Activated CD4-positive, CD25-positive, alpha-beta regulatory T cell treated with anti-CD3 and anti-CD28 coated beads, Interleukin-2, amount 50 U/mL, for 24 hours (primary cell): ENCODE measurements at regions not wholly inside any gene's neighbourhood (a gene's known extent, or its start where the extent isn't known, plus 50 kb on each side); places are given as distances from the start of the nearest gene placed in this dataset.

Source experiments
- ATAC-seq, 2 donors: fragments of 150-1000 bp; cut with Tn5 transposase; one replicate each; pipeline ENCODE4 v1.10.0; 2021; ENCODE audit warnings: mild to moderate bottlenecking in 1 of 2, moderate library complexity in 1 of 2

- no peak for ATAC-seq
These were observed 423.5 kb downstream of the TUSC7 start for GRCh38 chr3:117133066-117133465.

- ATAC-seq = no peak
These were observed 425.6 kb downstream of the TUSC7 start for GRCh38 chr3:117135207-117135606.

DNA sequence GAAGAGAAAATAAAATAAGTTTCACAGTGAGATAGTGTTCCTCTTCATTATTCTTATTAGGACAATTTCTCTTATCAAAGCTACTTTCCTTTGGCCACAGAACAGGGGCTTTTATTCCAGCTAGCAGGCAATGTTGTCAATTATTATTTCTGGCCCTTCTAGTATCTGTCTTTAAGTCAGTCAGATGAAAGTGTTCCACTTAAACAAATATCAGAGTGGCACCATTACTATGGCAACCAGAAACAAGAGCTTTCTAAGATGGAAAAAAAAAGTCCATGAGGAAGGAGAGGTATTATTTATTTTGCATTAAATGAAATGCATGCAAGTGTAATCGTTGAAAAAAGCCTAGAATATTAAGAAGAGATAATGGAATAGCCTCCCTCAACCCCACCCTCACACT lies 426.4 kb downstream of the TUSC7 start:
- no peak for ATAC-seq

- ATAC-seq = no peak
These were observed 427.5 kb downstream of the TUSC7 start for GRCh38 chr3:117137065-117137464.

GRCh38 chr3:117139681-117140080 lies 430.1 kb downstream of the TUSC7 start:
- no peak for ATAC-seq

DNA sequence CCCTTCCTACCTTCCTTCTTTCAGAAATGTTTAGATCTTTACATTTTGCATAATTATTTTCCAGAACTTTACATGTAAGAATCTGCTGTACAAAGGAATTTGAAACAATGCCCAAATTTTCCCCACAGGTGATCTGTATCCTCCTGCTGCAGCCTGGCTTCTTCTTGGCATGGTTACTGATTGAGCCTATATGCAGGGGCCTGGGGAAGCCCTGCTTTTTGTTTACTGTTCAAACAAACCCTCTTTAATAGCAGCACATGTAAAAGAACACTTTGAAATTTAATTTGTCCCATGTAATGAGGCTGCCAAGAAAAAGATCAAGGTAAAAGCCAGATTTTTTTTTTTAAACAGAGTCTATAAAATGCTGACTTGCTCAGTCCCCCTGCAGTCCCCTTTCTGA lies 432.2 kb downstream of the TUSC7 start:
- no peak for ATAC-seq

- ATAC-seq = no peak
These were observed 435.3 kb downstream of the TUSC7 start for GRCh38 chr3:117144853-117145252.

GRCh38 chr3:117145677-117146076 lies 436.1 kb downstream of the TUSC7 start:
- no peak for ATAC-seq

GRCh38 chr3:117146571-117146970 lies 437.0 kb downstream of the TUSC7 start:
- ATAC-seq = no peak

GRCh38 chr3:117149584-117149983 lies 440.0 kb downstream of the TUSC7 start:
- ATAC-seq = no peak

- ATAC-seq = no peak
These were observed 441.0 kb downstream of the TUSC7 start for GRCh38 chr3:117150628-117151027.

GRCh38 chr3:117160176-117160575 lies 450.6 kb downstream of the TUSC7 start:
- ATAC-seq = no peak

- no peak for ATAC-seq
These were observed 452.2 kb downstream of the TUSC7 start for GRCh38 chr3:117161816-117162215.

GRCh38 chr3:117165176-117165575 lies 455.6 kb downstream of the TUSC7 start:
- no peak for ATAC-seq

DNA sequence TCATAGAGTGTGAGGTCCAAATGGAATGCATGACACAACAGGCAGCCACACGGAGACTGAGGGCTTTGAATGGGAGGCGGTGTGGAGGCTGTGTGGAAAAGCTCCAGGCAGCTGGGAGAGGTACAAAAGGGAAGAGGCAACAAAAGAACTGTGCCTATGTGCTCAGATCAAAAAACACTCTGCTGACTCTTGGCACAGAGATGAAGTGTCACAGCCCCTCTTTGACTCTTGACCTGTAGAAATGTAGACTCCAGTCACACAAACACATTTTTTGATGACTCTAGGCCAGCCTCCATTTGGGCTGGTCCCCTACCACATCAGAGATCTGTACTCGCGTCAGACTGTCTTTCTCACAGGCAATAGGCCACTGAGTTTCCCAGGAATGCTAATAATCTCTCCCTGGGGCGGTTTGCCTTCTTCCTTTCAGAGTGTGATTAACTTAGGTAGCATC lies 456.0 kb downstream of the TUSC7 start:
- ATAC-seq = no peak

GRCh38 chr3:117168896-117169295 lies 459.3 kb downstream of the TUSC7 start:
- ATAC-seq = no peak

GRCh38 chr3:117170094-117170493 lies 460.5 kb downstream of the TUSC7 start:
- ATAC-seq = no peak

- no peak for ATAC-seq
These were observed 461.5 kb downstream of the TUSC7 start for GRCh38 chr3:117171124-117171523.

DNA sequence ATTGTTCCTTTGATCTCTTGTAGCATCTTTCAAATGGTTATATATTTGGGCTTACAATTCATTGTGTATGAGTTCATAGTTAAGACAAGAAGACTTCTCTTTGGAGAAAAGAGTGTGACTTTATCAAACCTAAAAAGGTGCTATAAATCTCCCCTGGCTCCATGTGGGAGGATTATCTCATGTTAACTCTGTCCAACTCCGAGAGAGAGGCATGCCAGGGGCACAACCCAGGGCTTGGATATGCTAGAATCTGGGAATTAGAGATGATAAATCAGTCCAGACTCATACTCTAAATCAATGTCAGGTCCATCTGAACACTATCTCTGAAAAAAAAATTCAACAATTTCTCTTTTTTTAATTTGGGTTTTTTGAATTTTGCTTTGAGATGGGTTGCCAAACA lies 462.8 kb downstream of the TUSC7 start:
- ATAC-seq = no peak

- no peak for ATAC-seq
These were observed 471.6 kb downstream of the TUSC7 start for GRCh38 chr3:117181222-117181621.

GRCh38 chr3:117184574-117184973 lies 475.0 kb downstream of the TUSC7 start:
- no peak for ATAC-seq

- ATAC-seq = no peak
These were observed 481.7 kb downstream of the TUSC7 start for GRCh38 chr3:117191245-117191644.

- no peak for ATAC-seq
These were observed 483.3 kb downstream of the TUSC7 start for GRCh38 chr3:117192888-117193287.

DNA sequence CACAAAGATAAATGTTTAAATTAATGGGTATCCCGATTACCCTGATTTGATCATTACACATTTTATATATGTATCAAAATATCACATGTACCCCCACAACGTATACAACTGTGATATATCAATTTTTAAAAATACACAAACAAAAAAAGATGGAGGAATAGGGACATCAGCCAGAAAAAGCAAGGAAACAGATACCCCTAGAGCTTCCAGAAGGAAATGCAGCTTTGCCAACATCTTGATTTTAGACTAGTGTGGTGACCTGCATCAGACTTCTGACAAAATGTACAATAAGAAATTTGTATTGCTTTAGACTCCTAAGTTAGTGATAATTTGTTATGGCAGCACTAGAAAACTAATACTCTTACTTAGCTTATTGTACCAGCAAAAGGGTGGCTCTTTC lies 483.8 kb downstream of the TUSC7 start:
- ATAC-seq = no peak

- ATAC-seq = no peak
These were observed 485.5 kb downstream of the TUSC7 start for GRCh38 chr3:117195034-117195433.

GRCh38 chr3:117200962-117201361 lies 491.4 kb downstream of the TUSC7 start:
- ATAC-seq = no peak
